ENCODE measurements at regions not wholly inside any gene's neighbourhood (a gene's known extent, or its start where the extent isn't known, plus 50 kb on each side); places are given as distances from the start of the nearest gene placed in this dataset.

DNA sequence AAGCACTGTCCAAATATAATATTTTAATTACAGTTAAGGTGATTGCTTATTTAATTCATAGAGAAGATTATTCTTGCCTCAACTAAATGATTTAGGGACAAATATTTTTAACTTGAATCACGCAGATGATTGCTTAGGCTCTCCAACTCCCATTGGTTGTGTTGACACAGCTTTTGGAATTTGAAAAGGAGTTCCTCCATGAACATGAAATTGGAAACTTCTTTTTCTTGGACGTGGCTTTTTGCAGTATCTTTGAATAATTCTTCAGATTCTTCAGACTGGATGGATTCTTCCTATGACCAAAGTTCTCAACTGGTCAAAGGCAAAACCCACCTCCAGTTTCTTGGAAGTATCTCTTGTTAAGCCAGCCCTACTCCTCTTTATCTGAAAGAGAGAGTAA, 456.4 kb upstream of the KLF4 start:
- Histone ChIP-seq H3K9me3 (replicated peaks in 1 of 2; ENCODE audit: control insufficient read depth in 1 of 2, insufficient read depth in 1 of 2, low read length in 2 of 2) (no peaks in the 10 kb centered on the region), H3K4me1 (ENCODE audit: control insufficient read depth in 1 of 2, insufficient read depth in 2 of 2, low read length in 2 of 2) (peaks cover 35 to 39% of the 10 kb centered on the region in 2 donors), H2AFZ (ENCODE audit: insufficient read depth, low read depth, low read length, poor library complexity, severe bottlenecking) (no peak overlapping the region), H3K79me2 (ENCODE audit: insufficient read depth, low read length) (no peaks in the 10 kb centered on the region), H3K4me2 (replicated peaks; ENCODE audit: extremely low read depth, low read length, poor library complexity, severe bottlenecking) (no peak overlapping the region), H4K20me1 (ENCODE audit: insufficient read depth, low read length) (no peaks in the 10 kb centered on the region), H3K27me3 (ENCODE audit: control insufficient read depth in 2 of 2, insufficient read depth in 2 of 2, low read length in 2 of 2) (no peaks in the 10 kb centered on the region), H3K36me3 (replicated peaks in 1 of 2; ENCODE audit: control insufficient read depth in 1 of 2, insufficient read depth in 2 of 2, low read length in 2 of 2) (no peaks in the 10 kb centered on the region), H3K4me3 (replicated peaks in 1 of 3; ENCODE audit: low read depth in 2 of 3, low read length in 3 of 3) (no peak overlapping the region), H3K9ac (ENCODE audit: insufficient read depth, low read length, poor library complexity, severe bottlenecking) (no peak overlapping the region), H3K27ac (ENCODE audit: low read depth in 1 of 2, low read length in 2 of 2) (peak overlapping the region in 1 of 2 donors; percentile 38)
- no peak for DNase-seq
- Mint-ChIP-seq H3K4me3 (no peak overlapping the region), H3K4me1 (peaks cover 55% of the 10 kb centered on the region), H3K27ac (peak overlapping the region in 1 of 7 donors; percentile 91), H3K9me3 (peaks cover 0 to 4% (median 0%) of the 10 kb centered on the region in 7 donors), H3K36me3 (peaks cover 3 to 5% of the 10 kb centered on the region in 2 donors), H3K27me3 (ENCODE audit: low read depth in 3 of 3) (peaks cover 0 to 2% (median 0%) of the 10 kb centered on the region in 3 donors)
- intact Hi-C loops (cut with micrococcal nuclease), result loop anchor here in 1 of 2 donors (5.0 kb wide), 3 partner anchors 41 to 194 kb away; no protein-coding TSS in a partner anchor
- no CpG with 5 or more reads among the region's 2 CpGs for WGBS (ENCODE audit: insufficient coverage)
- no peak for TF ChIP-seq CTCF (IDR thresholded peaks at IDR 0.05)

GRCh38 chr9:107945493-107945892, 455.9 kb upstream of the KLF4 start:
- 83% methylated on average over 2 of the region's 2 CpGs for WGBS (ENCODE audit: insufficient coverage)
- Mint-ChIP-seq H3K4me1 (peaks cover 56% of the 10 kb centered on the region), H3K4me3 (no peak overlapping the region), H3K9me3 (peaks cover 0 to 2% (median 0%) of the 10 kb centered on the region in 7 donors), H3K27me3 (ENCODE audit: low read depth in 3 of 3) (peaks cover 0 to 2% (median 0%) of the 10 kb centered on the region in 3 donors), H3K36me3 (peaks cover under 1 to 5% of the 10 kb centered on the region in 2 donors), H3K27ac (peak overlapping the region in 1 of 7 donors; percentile 51)
- Histone ChIP-seq H2AFZ (ENCODE audit: insufficient read depth, low read depth, low read length, poor library complexity, severe bottlenecking) (no peak overlapping the region), H3K4me2 (replicated peaks; ENCODE audit: extremely low read depth, low read length, poor library complexity, severe bottlenecking) (no peak overlapping the region), H3K9ac (ENCODE audit: insufficient read depth, low read length, poor library complexity, severe bottlenecking) (no peak overlapping the region), H3K9me3 (replicated peaks in 1 of 2; ENCODE audit: control insufficient read depth in 1 of 2, insufficient read depth in 1 of 2, low read length in 2 of 2) (no peaks in the 10 kb centered on the region), H3K27ac (ENCODE audit: low read depth in 1 of 2, low read length in 2 of 2) (no peak overlapping the region), H3K27me3 (ENCODE audit: control insufficient read depth in 2 of 2, insufficient read depth in 2 of 2, low read length in 2 of 2) (no peaks in the 10 kb centered on the region), H3K79me2 (ENCODE audit: insufficient read depth, low read length) (no peaks in the 10 kb centered on the region), H4K20me1 (ENCODE audit: insufficient read depth, low read length) (no peaks in the 10 kb centered on the region), H3K4me1 (ENCODE audit: control insufficient read depth in 1 of 2, insufficient read depth in 2 of 2, low read length in 2 of 2) (peaks cover 35 to 39% of the 10 kb centered on the region in 2 donors), H3K36me3 (replicated peaks in 1 of 2; ENCODE audit: control insufficient read depth in 1 of 2, insufficient read depth in 2 of 2, low read length in 2 of 2) (no peaks in the 10 kb centered on the region), H3K4me3 (replicated peaks in 1 of 3; ENCODE audit: low read depth in 2 of 3, low read length in 3 of 3) (no peak overlapping the region)
- DNase-seq, result no peak
- no peak for TF ChIP-seq CTCF (IDR thresholded peaks at IDR 0.05)
- intact Hi-C loops (cut with micrococcal nuclease), result loop anchor here in 1 of 2 donors (5.0 kb wide), 3 partner anchors 42 to 193 kb away; no protein-coding TSS in a partner anchor

Data from CD14-positive monocyte (primary cell).